ENCODE measurements at regions not wholly inside any gene's neighbourhood (a gene's known extent, or its start where the extent isn't known, plus 50 kb on each side); places are given as distances from the start of the nearest gene placed in this dataset.

DNA sequence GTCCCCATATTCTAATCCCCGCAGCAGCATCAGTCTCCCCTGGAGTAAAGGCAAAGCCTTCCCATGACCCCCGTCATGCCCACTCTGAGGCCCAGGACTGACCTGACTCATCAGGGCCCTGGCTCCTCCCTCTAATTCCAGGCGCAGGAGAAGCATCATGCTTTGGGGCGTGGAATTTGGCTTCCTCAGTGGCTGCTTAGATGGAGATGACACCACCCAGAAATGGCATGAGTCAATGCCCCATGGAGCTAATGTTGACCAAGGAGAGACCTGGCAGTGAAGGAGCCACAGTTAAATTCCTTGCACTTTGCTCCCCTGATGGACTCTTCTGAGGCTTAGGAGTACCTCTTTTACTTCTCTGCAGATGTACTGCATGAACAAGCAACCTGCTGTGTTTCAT lies 204.2 kb upstream of the PROK2 start:
- TF ChIP-seq, protein P1, sequence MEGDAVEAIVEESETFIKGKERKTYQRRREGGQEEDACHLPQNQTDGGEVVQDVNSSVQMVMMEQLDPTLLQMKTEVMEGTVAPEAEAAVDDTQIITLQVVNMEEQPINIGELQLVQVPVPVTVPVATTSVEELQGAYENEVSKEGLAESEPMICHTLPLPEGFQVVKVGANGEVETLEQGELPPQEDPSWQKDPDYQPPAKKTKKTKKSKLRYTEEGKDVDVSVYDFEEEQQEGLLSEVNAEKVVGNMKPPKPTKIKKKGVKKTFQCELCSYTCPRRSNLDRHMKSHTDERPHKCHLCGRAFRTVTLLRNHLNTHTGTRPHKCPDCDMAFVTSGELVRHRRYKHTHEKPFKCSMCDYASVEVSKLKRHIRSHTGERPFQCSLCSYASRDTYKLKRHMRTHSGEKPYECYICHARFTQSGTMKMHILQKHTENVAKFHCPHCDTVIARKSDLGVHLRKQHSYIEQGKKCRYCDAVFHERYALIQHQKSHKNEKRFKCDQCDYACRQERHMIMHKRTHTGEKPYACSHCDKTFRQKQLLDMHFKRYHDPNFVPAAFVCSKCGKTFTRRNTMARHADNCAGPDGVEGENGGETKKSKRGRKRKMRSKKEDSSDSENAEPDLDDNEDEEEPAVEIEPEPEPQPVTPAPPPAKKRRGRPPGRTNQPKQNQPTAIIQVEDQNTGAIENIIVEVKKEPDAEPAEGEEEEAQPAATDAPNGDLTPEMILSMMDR (IDR thresholded peaks at IDR 0.05) = no peak
- no peak for TF ChIP-seq EZH2 (IDR thresholded peaks at IDR 0.05)
